ENCODE measurements at regions not wholly inside any gene's neighbourhood (a gene's known extent, or its start where the extent isn't known, plus 50 kb on each side); places are given as distances from the start of the nearest gene placed in this dataset.

- H3K18ac ChIP-seq (ENCODE audit: low read depth in 1 of 2, low read length in 2 of 2) = no peak overlapping the region
- H3K14ac ChIP-seq (ENCODE audit: low read length in 2 of 2) = no peak overlapping the region
- H2AFZ ChIP-seq (ENCODE audit: low read depth, low read length) = no peak overlapping the region
- no peak overlapping the region for H3K23ac ChIP-seq (ENCODE audit: low read length in 2 of 2)
- no peak overlapping the region for H3K4me3 ChIP-seq (ENCODE audit: insufficient read depth in 1 of 2, low read depth in 1 of 2, low read length in 2 of 2)
- no peak for DNase-seq
- no peaks in the 10 kb centered on the region for H3K36me3 ChIP-seq (ENCODE audit: control insufficient read depth in 1 of 2, insufficient read depth in 2 of 2, low read depth in 1 of 2, low read length in 2 of 2)
- H3K27ac ChIP-seq (ENCODE audit: low read length, poor library complexity, severe bottlenecking) = no peak overlapping the region
- H2BK5ac ChIP-seq (ENCODE audit: low read depth, low read length, poor library complexity, severe bottlenecking) = no peak overlapping the region
- H2BK120ac ChIP-seq (ENCODE audit: low read depth, low read length) = no peak overlapping the region
- WGBS = no CpG with 5 or more reads among the region's 1 CpG
- no peak overlapping the region for H3K4me2 ChIP-seq (ENCODE audit: low read length, poor library complexity, severe bottlenecking)
- H3K4me1 ChIP-seq (ENCODE audit: control insufficient read depth, insufficient read depth, low read depth, low read length) = no peaks in the 10 kb centered on the region
- no peak overlapping the region for H4K8ac ChIP-seq (ENCODE audit: low read length)
- no peaks in the 10 kb centered on the region for H3K79me1 ChIP-seq (replicated peaks; ENCODE audit: low read length, poor library complexity, severe bottlenecking)
- no peak overlapping the region for H4K91ac ChIP-seq (ENCODE audit: low read length)
- peaks cover 3% of the 10 kb centered on the region for H3K9me3 ChIP-seq (ENCODE audit: control insufficient read depth, low read length)
- no peak overlapping the region for H2BK15ac ChIP-seq (ENCODE audit: low read depth, poor library complexity, severe bottlenecking)
- no peak overlapping the region for H2BK12ac ChIP-seq (ENCODE audit: low read length in 2 of 2)
- H3K27me3 ChIP-seq (ENCODE audit: control insufficient read depth in 1 of 2, insufficient read depth in 1 of 2, low read length in 2 of 2) = no peaks in the 10 kb centered on the region
- H3K9ac ChIP-seq (ENCODE audit: low read length) = no peak overlapping the region
- no peak overlapping the region for H3K4ac ChIP-seq (ENCODE audit: low read depth in 1 of 2, low read length in 2 of 2)
- H2AK5ac ChIP-seq (ENCODE audit: low read length, severe bottlenecking) = no peak overlapping the region
Observed at GRCh38 chr3:164224126-164224525, 854.2 kb downstream of the SI start.

GRCh38 chr3:164222197-164222596 lies 856.1 kb downstream of the SI start:
- Histone ChIP-seq H4K91ac (ENCODE audit: low read length) (no peak overlapping the region), H3K18ac (ENCODE audit: low read depth in 1 of 2, low read length in 2 of 2) (no peak overlapping the region), H3K14ac (ENCODE audit: low read length in 2 of 2) (no peak overlapping the region), H2BK12ac (ENCODE audit: low read length in 2 of 2) (no peak overlapping the region), H2AK5ac (ENCODE audit: low read length, severe bottlenecking) (no peak overlapping the region), H3K9me3 (ENCODE audit: control insufficient read depth, low read length) (peaks cover 9% of the 10 kb centered on the region), H2BK5ac (ENCODE audit: low read depth, low read length, poor library complexity, severe bottlenecking) (no peak overlapping the region), H3K23ac (ENCODE audit: low read length in 2 of 2) (no peak overlapping the region), H3K36me3 (ENCODE audit: control insufficient read depth in 1 of 2, insufficient read depth in 2 of 2, low read depth in 1 of 2, low read length in 2 of 2) (no peaks in the 10 kb centered on the region), H3K4ac (ENCODE audit: low read depth in 1 of 2, low read length in 2 of 2) (no peak overlapping the region), H3K4me3 (ENCODE audit: insufficient read depth in 1 of 2, low read depth in 1 of 2, low read length in 2 of 2) (no peak overlapping the region), H2BK120ac (ENCODE audit: low read depth, low read length) (no peak overlapping the region), H3K4me2 (ENCODE audit: low read length, poor library complexity, severe bottlenecking) (no peak overlapping the region), H3K4me1 (ENCODE audit: control insufficient read depth, insufficient read depth, low read depth, low read length) (no peaks in the 10 kb centered on the region), H3K9ac (ENCODE audit: low read length) (no peak overlapping the region), H4K8ac (ENCODE audit: low read length) (no peak overlapping the region), H3K27ac (ENCODE audit: low read length, poor library complexity, severe bottlenecking) (no peak overlapping the region), H2AFZ (ENCODE audit: low read depth, low read length) (no peak overlapping the region), H3K27me3 (ENCODE audit: control insufficient read depth in 1 of 2, insufficient read depth in 1 of 2, low read length in 2 of 2) (no peaks in the 10 kb centered on the region), H2BK15ac (ENCODE audit: low read depth, poor library complexity, severe bottlenecking) (no peak overlapping the region), H3K79me1 (replicated peaks; ENCODE audit: low read length, poor library complexity, severe bottlenecking) (no peaks in the 10 kb centered on the region)
- no peak for DNase-seq
- 86% methylated on average over 3 of the region's 3 CpGs for WGBS

- Histone ChIP-seq H3K23ac (ENCODE audit: low read length in 2 of 2) (no peak overlapping the region), H3K27me3 (ENCODE audit: control insufficient read depth in 1 of 2, insufficient read depth in 1 of 2, low read length in 2 of 2) (no peaks in the 10 kb centered on the region), H3K9ac (ENCODE audit: low read length) (no peak overlapping the region), H3K27ac (ENCODE audit: low read length, poor library complexity, severe bottlenecking) (no peak overlapping the region), H3K18ac (ENCODE audit: low read depth in 1 of 2, low read length in 2 of 2) (no peak overlapping the region), H2AK5ac (ENCODE audit: low read length, severe bottlenecking) (no peak overlapping the region), H2BK5ac (ENCODE audit: low read depth, low read length, poor library complexity, severe bottlenecking) (no peak overlapping the region), H4K91ac (ENCODE audit: low read length) (no peak overlapping the region), H2AFZ (ENCODE audit: low read depth, low read length) (no peak overlapping the region), H4K8ac (ENCODE audit: low read length) (no peak overlapping the region), H2BK120ac (ENCODE audit: low read depth, low read length) (no peak overlapping the region), H3K14ac (ENCODE audit: low read length in 2 of 2) (no peak overlapping the region), H3K4me3 (ENCODE audit: insufficient read depth in 1 of 2, low read depth in 1 of 2, low read length in 2 of 2) (no peak overlapping the region), H3K4me1 (ENCODE audit: control insufficient read depth, insufficient read depth, low read depth, low read length) (no peaks in the 10 kb centered on the region), H3K4ac (ENCODE audit: low read depth in 1 of 2, low read length in 2 of 2) (no peak overlapping the region), H3K36me3 (ENCODE audit: control insufficient read depth in 1 of 2, insufficient read depth in 2 of 2, low read depth in 1 of 2, low read length in 2 of 2) (no peaks in the 10 kb centered on the region), H3K4me2 (ENCODE audit: low read length, poor library complexity, severe bottlenecking) (no peak overlapping the region), H3K9me3 (ENCODE audit: control insufficient read depth, low read length) (peaks cover 9% of the 10 kb centered on the region), H3K79me1 (replicated peaks; ENCODE audit: low read length, poor library complexity, severe bottlenecking) (no peaks in the 10 kb centered on the region), H2BK12ac (ENCODE audit: low read length in 2 of 2) (no peak overlapping the region), H2BK15ac (ENCODE audit: low read depth, poor library complexity, severe bottlenecking) (no peak overlapping the region)
- no peak for DNase-seq
- WGBS = 60% methylated on average over 1 of the region's 1 CpG
Observed at GRCh38 chr3:164221297-164221696, 857.0 kb downstream of the SI start.

GRCh38 chr3:164209363-164209762 lies 868.9 kb downstream of the SI start:
- Histone ChIP-seq H3K23ac (ENCODE audit: low read length in 2 of 2) (no peak overlapping the region), H3K9me3 (ENCODE audit: control insufficient read depth, low read length) (peaks cover 5% of the 10 kb centered on the region), H3K4ac (ENCODE audit: low read depth in 1 of 2, low read length in 2 of 2) (no peak overlapping the region), H3K14ac (ENCODE audit: low read length in 2 of 2) (no peak overlapping the region), H2BK15ac (ENCODE audit: low read depth, poor library complexity, severe bottlenecking) (no peak overlapping the region), H2AK5ac (ENCODE audit: low read length, severe bottlenecking) (no peak overlapping the region), H3K4me3 (ENCODE audit: insufficient read depth in 1 of 2, low read depth in 1 of 2, low read length in 2 of 2) (no peak overlapping the region), H3K36me3 (ENCODE audit: control insufficient read depth in 1 of 2, insufficient read depth in 2 of 2, low read depth in 1 of 2, low read length in 2 of 2) (no peaks in the 10 kb centered on the region), H3K18ac (ENCODE audit: low read depth in 1 of 2, low read length in 2 of 2) (no peak overlapping the region), H3K79me1 (replicated peaks; ENCODE audit: low read length, poor library complexity, severe bottlenecking) (no peaks in the 10 kb centered on the region), H3K27ac (ENCODE audit: low read length, poor library complexity, severe bottlenecking) (no peak overlapping the region), H3K9ac (ENCODE audit: low read length) (no peak overlapping the region), H3K4me1 (ENCODE audit: control insufficient read depth, insufficient read depth, low read depth, low read length) (peaks cover 2% of the 10 kb centered on the region), H3K27me3 (ENCODE audit: control insufficient read depth in 1 of 2, insufficient read depth in 1 of 2, low read length in 2 of 2) (no peaks in the 10 kb centered on the region), H2AFZ (ENCODE audit: low read depth, low read length) (no peak overlapping the region), H3K4me2 (ENCODE audit: low read length, poor library complexity, severe bottlenecking) (no peak overlapping the region), H4K91ac (ENCODE audit: low read length) (no peak overlapping the region), H2BK120ac (ENCODE audit: low read depth, low read length) (no peak overlapping the region), H2BK12ac (ENCODE audit: low read length in 2 of 2) (no peak overlapping the region), H4K8ac (ENCODE audit: low read length) (no peak overlapping the region), H2BK5ac (ENCODE audit: low read depth, low read length, poor library complexity, severe bottlenecking) (no peak overlapping the region)
- DNase-seq = no peak
- 100% methylated on average over 1 of the region's 1 CpG for WGBS

Measured in mesenchymal stem cell (in vitro differentiated cells and primary cell).